ENCODE measurements at regions not wholly inside any gene's neighbourhood (a gene's known extent, or its start where the extent isn't known, plus 50 kb on each side); places are given as distances from the start of the nearest gene placed in this dataset.

- TF ChIP-seq EP300 (IDR thresholded peaks at IDR 0.05; ENCODE audit: low read depth) = no peak
- DNase-seq = no peak
- Histone ChIP-seq H3K4me1 (no peaks in the 10 kb centered on the region), H3K4me3 (no peak overlapping the region), H3K27me3 (no peaks in the 10 kb centered on the region), H3K36me3 (no peaks in the 10 kb centered on the region), H3K27ac (no peak overlapping the region), H3K9me3 (no peaks in the 10 kb centered on the region)
- in situ Hi-C loops (cut with MboI; ENCODE audit: low pct_ligation_motif_present in 1 of 4, low pct_unique_long_range_greater_than_20kb in 1 of 4, low sequenced_read_pairs in 3 of 4) = no loop called here
- intact Hi-C loops (cut with DNase I; ENCODE audit: low total_unique reads) = no loop called here
- WGBS, 2 donors (ENCODE audit: low coverage in 1 of 2) = 43 to 49% methylated on average over 1 to 3 of the region's 3 CpGs
These were observed 106.2 kb upstream of the PTCHD1 start for GRCh38 chrX:23228454-23228853.

GRCh38 chrX:23228950-23229448, 105.7 kb upstream of the PTCHD1 start:
- intact Hi-C loops (cut with DNase I; ENCODE audit: low total_unique reads) = no loop called here
- H3K9me3 ChIP-seq = no peaks in the 10 kb centered on the region
- H3K27ac ChIP-seq = no peak overlapping the region
- no peaks in the 10 kb centered on the region for H3K36me3 ChIP-seq
- no peak overlapping the region for H3K4me3 ChIP-seq
- TF ChIP-seq POLR2A (IDR thresholded peaks at IDR 0.05) (no peak), POLR2AphosphoS5 (IDR thresholded peaks at IDR 0.05) (no peak)
- no peaks in the 10 kb centered on the region for H3K27me3 ChIP-seq
- in situ Hi-C loops (cut with MboI; ENCODE audit: low pct_ligation_motif_present in 1 of 4, low pct_unique_long_range_greater_than_20kb in 1 of 4, low sequenced_read_pairs in 3 of 4) = no loop called here
- DNase-seq = no peak
- WGBS, 2 donors (ENCODE audit: low coverage in 1 of 2) = 32% methylated on average over 5 of the region's 5 CpGs; no CpG with 5 or more reads in 1 of the 2 donors
- H3K4me1 ChIP-seq = no peaks in the 10 kb centered on the region

DNA sequence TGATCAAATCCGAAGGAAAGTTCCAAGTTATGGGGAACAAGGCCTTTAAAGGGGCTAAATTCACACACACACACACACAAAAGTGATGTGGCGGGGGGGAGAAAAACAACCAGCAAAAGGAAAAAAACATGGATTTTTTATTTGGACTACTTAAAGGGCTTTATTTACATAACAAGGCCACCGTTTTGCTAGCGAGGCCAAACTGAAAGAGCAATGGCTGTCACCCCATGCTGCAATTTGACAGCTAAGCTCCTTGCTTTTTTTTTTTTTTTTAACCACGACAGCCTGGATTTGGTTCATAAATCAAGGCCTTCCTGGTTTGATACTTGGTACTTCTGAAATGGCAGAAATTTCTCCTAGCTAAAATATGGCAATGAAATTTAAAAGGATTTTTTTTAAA, 99.6 kb upstream of the PTCHD1 start:
- Histone ChIP-seq H3K27ac (no peak overlapping the region), H3K4me1 (no peaks in the 10 kb centered on the region), H3K36me3 (no peaks in the 10 kb centered on the region), H3K4me3 (no peak overlapping the region), H3K27me3 (no peaks in the 10 kb centered on the region), H3K9me3 (no peaks in the 10 kb centered on the region)
- TF ChIP-seq POLR2A (IDR thresholded peaks at IDR 0.05) = no peak
- TF ChIP-seq EP300 (IDR thresholded peaks at IDR 0.05; ENCODE audit: low read depth) = no peak
- TF ChIP-seq CTCF (IDR thresholded peaks at IDR 0.05) = no peak
- TF ChIP-seq POLR2AphosphoS5 (IDR thresholded peaks at IDR 0.05) = no peak
- DNase-seq = no peak
- intact Hi-C loops (cut with DNase I; ENCODE audit: low total_unique reads) = no loop called here
- WGBS, 2 donors (ENCODE audit: low coverage in 1 of 2) = 56 to 65% methylated on average over 4 to 5 of the region's 5 CpGs
- in situ Hi-C loops (cut with MboI; ENCODE audit: low pct_ligation_motif_present in 1 of 4, low pct_unique_long_range_greater_than_20kb in 1 of 4, low sequenced_read_pairs in 3 of 4) = no loop called here

GRCh38 chrX:23246001-23246400, 88.6 kb upstream of the PTCHD1 start:
- intact Hi-C loops (cut with DNase I; ENCODE audit: low total_unique reads) = no loop called here
- in situ Hi-C loops (cut with MboI; ENCODE audit: low pct_ligation_motif_present in 1 of 4, low pct_unique_long_range_greater_than_20kb in 1 of 4, low sequenced_read_pairs in 3 of 4) = no loop called here

DNA sequence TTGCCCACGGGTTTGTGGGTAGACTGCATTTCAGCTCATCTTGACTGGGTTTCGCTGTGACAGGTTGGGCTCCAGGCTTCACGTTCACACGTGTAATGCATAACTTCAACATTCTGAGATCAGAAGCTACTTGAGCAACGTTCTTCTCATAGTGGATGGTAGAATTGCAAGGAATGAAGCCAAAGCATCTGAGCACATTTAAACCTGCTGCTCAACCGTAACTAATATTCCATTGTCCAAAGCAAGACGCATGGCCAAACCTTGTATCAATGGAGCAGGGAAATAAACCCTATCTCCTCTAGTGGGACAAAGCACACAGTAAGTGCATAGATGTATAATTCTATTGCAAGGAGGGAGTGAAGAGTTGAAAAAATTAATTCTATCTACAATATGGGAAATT, 86.5 kb upstream of the PTCHD1 start:
- Histone ChIP-seq H3K4me3 (no peak overlapping the region), H3K27ac (no peak overlapping the region), H3K27me3 (no peaks in the 10 kb centered on the region), H3K9me3 (no peaks in the 10 kb centered on the region), H3K4me1 (no peaks in the 10 kb centered on the region), H3K36me3 (no peaks in the 10 kb centered on the region)
- no peak for DNase-seq
- in situ Hi-C loops (cut with MboI; ENCODE audit: low pct_ligation_motif_present in 1 of 4, low pct_unique_long_range_greater_than_20kb in 1 of 4, low sequenced_read_pairs in 3 of 4) (no loop called here), intact Hi-C loops (cut with DNase I; ENCODE audit: low total_unique reads) (no loop called here)
- TF ChIP-seq POLR2A (IDR thresholded peaks at IDR 0.05) = no peak
- no peak for TF ChIP-seq EP300 (IDR thresholded peaks at IDR 0.05; ENCODE audit: low read depth)
- TF ChIP-seq POLR2AphosphoS5 (IDR thresholded peaks at IDR 0.05) = no peak
- no peak for TF ChIP-seq CTCF (IDR thresholded peaks at IDR 0.05)
- 80% methylated on average over 7 of the region's 7 CpGs; no CpG with 5 or more reads in 1 of the 2 donors for WGBS, 2 donors (ENCODE audit: low coverage in 1 of 2)

More at GRCh38 chrX:23246001-23246400, 88.6 kb upstream of the PTCHD1 start:
- H3K4me1 ChIP-seq = no peaks in the 10 kb centered on the region
- TF ChIP-seq POLR2AphosphoS5 (IDR thresholded peaks at IDR 0.05) = no peak
- TF ChIP-seq EP300 (IDR thresholded peaks at IDR 0.05; ENCODE audit: low read depth) = no peak
- no peak for TF ChIP-seq CTCF (IDR thresholded peaks at IDR 0.05)
- TF ChIP-seq POLR2A (IDR thresholded peaks at IDR 0.05) = no peak
- H3K9me3 ChIP-seq = no peaks in the 10 kb centered on the region
- DNase-seq = no peak
- 26 to 44% methylated on average over 2 of the region's 2 CpGs for WGBS, 2 donors (ENCODE audit: low coverage in 1 of 2)
- H3K27me3 ChIP-seq = no peaks in the 10 kb centered on the region
- no peak overlapping the region for H3K4me3 ChIP-seq
- no peaks in the 10 kb centered on the region for H3K36me3 ChIP-seq
- H3K27ac ChIP-seq = no peak overlapping the region
